ENCODE measurements at regions not wholly inside any gene's neighbourhood (a gene's known extent, or its start where the extent isn't known, plus 50 kb on each side); places are given as distances from the start of the nearest gene placed in this dataset.

DNA sequence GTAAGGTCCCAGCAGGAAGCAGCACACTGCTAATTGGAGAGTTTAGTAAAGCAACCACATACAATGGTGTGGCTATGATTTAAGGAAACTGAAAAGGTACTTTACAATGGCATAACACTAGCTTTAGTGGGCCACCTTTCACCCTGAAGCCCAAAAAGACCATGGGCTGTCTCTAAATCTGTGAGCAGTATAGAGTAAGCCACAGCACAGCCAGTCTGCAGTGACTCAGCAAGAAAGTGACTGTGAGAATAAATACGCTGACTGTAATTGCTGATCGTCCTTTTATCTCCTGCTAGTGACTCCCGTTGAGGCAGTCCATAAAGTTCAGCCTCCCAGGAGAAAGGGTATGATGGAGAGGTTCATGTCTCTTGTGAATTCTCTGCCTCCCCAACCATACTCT lies 679.8 kb upstream of the KIF2B start:
- DNase-seq (ENCODE audit: low read depth), result no peak
- TF ChIP-seq, protein P1, sequence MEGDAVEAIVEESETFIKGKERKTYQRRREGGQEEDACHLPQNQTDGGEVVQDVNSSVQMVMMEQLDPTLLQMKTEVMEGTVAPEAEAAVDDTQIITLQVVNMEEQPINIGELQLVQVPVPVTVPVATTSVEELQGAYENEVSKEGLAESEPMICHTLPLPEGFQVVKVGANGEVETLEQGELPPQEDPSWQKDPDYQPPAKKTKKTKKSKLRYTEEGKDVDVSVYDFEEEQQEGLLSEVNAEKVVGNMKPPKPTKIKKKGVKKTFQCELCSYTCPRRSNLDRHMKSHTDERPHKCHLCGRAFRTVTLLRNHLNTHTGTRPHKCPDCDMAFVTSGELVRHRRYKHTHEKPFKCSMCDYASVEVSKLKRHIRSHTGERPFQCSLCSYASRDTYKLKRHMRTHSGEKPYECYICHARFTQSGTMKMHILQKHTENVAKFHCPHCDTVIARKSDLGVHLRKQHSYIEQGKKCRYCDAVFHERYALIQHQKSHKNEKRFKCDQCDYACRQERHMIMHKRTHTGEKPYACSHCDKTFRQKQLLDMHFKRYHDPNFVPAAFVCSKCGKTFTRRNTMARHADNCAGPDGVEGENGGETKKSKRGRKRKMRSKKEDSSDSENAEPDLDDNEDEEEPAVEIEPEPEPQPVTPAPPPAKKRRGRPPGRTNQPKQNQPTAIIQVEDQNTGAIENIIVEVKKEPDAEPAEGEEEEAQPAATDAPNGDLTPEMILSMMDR (conservative IDR thresholded peaks at IDR 0.05; ENCODE audit: low read depth, low read length), result no peak
- no peak overlapping the region for H3K4me3 ChIP-seq (ENCODE audit: low read depth, low read length)

DNA sequence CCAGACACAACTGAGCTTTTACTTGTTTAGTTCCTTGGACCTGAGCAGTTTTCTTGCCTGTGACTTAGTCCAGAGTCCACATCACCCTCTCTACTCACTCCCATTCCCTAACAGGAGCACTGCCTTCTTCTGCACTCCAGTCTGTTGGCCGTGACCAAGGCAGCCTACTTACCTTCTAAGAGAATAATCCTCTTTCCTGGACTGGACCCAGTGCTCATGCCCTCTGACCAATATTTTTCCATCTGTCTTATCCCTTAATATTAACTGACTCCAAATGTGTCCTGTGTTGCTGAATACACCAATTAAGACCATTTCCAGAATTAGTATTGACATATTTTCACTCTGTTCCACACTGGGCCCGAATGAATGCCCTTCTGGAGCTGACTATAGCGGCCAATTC lies 681.0 kb upstream of the KIF2B start:
- no peak for DNase-seq (ENCODE audit: low read depth)
- TF ChIP-seq, protein P1 (conservative IDR thresholded peaks at IDR 0.05; ENCODE audit: low read depth, low read length), result no peak

DNA sequence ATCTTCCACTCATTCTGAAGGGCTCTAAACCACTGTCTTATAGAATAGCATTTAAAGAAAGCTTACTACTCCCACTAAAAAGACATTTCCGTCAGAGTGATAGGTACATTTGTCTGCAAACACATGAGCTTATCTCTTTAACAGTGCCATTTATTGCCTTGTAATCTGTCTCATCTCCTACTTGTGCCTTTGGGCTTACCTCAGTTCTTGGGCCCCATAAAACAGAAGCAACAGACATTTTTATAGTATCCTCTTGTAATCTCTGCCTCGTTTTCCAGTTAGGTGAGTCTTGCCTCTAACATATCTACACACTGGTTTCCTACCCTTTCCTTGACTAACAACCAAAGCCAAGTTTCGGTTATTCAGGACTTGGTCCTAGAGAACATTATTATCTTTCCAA lies 681.4 kb upstream of the KIF2B start:
- no peak for DNase-seq (ENCODE audit: low read depth)
- no peak overlapping the region for H3K4me3 ChIP-seq (ENCODE audit: low read depth, low read length)
- TF ChIP-seq, protein P1 (conservative IDR thresholded peaks at IDR 0.05; ENCODE audit: low read depth, low read length), result no peak

More for the DNA sequence above, 681.0 kb upstream of the KIF2B start:
- H3K4me3 ChIP-seq (ENCODE audit: low read depth, low read length), result no peak overlapping the region

DNA sequence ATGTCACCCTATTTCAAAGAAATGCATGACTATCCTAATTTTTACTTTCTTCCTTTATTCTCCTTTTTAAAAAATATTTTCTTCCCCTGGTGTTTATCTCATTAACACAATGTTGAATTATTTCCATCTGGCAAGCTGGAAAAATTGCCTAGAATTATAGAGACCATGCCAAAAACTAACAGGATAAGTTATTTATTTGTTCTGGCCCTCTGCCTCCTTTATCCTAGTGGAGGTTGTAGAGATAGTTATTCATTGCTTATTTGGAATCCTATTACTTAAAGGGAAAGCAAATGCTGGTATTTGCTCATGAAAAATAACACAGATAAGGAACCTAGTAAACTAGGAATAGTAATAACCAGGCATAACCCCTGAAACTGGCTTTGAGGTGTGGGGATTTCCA lies 684.9 kb upstream of the KIF2B start:
- no peak for DNase-seq (ENCODE audit: low read depth)
- TF ChIP-seq, protein P1 (conservative IDR thresholded peaks at IDR 0.05; ENCODE audit: low read depth, low read length), result no peak
- H3K4me3 ChIP-seq (ENCODE audit: low read depth, low read length), result no peak overlapping the region

DNA sequence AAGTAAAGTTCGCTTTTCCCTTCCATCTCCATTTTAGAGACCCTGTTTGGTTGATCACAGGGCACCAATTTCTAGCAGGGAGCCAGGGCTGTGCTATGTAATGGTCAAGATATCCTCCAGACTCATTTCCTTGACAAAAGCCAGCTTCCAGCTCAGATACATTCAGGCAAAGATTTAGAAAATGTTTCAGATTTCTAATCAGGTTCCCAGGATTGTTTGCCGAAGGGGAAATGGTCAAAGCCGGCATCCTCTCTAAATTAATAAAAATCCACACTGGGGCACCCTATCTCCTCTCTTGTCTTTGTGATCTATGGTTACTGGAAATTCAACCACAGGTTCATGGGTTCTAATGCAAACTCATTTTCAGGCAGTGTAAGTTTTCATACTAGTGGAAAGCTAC lies 686.8 kb upstream of the KIF2B start:
- TF ChIP-seq, protein P1 (conservative IDR thresholded peaks at IDR 0.05; ENCODE audit: low read depth, low read length), result no peak
- no peak for DNase-seq (ENCODE audit: low read depth)
- no peak overlapping the region for H3K4me3 ChIP-seq (ENCODE audit: low read depth, low read length)

DNA sequence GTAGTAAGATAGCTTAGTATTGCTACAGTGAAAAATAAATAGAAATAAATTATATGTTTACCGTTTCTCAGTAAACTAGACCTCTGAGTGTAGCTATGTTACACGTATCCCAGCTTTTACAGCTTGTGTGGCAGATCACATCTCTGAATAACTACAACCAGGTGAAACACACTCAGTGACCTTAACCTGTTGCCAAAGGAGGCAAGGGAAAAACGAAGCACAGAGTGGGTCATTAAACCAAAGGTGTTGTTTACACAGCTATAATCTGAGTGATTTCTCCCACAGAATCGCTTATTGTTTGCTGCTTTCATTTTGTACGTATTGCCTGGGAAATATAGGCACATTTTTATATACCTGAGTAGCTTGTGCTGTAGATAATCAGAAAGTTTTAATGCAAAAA lies 688.2 kb upstream of the KIF2B start:
- no peak for DNase-seq (ENCODE audit: low read depth)
- TF ChIP-seq, protein P1 (conservative IDR thresholded peaks at IDR 0.05; ENCODE audit: low read depth, low read length), result no peak
- H3K4me3 ChIP-seq (ENCODE audit: low read depth, low read length), result no peak overlapping the region

DNA sequence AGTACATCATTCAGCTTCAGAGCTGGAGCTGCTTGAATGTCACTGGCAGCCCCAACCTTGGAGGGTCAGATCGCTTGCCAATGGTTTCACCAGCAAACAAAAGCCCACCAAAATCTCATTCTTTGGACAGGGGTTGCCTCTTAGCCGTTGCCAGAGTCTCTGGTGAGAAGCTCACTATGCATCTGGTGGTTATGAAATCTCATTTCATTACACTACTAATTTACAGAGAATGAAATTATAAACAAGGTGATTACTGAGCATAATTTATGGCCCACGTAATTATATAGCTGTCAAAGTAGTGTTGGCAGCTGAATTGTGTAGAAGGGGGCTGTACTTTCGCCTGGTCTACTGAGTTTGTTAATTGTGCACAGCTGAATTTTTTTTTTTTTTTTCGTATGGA lies 688.9 kb upstream of the KIF2B start:
- TF ChIP-seq, protein P1 (conservative IDR thresholded peaks at IDR 0.05; ENCODE audit: low read depth, low read length), result no peak
- H3K4me3 ChIP-seq (ENCODE audit: low read depth, low read length), result no peak overlapping the region
- no peak for DNase-seq (ENCODE audit: low read depth)
